Ovary (tissue), 7 donors: ENCODE measurements at regions not wholly inside any gene's neighbourhood (a gene's known extent, or its start where the extent isn't known, plus 50 kb on each side); places are given as distances from the start of the nearest gene placed in this dataset.

ENCODE experiments used
- DNase-seq, 5 donors: peaks; one replicate each; pipeline ENCODE4 v3.0.0-alpha.2; 2019 to 2020
- H3K27ac ChIP-seq, 2 donors: fragments of 200-600 bp; one replicate each; pipeline versions ENCODE4 v1.5.1 to v1.8.0; 2019 to 2022
- H3K27me3 ChIP-seq: fragments of 200-600 bp; one replicate; pipeline ENCODE4 v1.8.0; 2022
- H3K36me3 ChIP-seq: fragments of 200-600 bp; sonication (generic); one replicate; pipeline ENCODE4 v1.5.1; 2019
- H3K4me1 ChIP-seq: one replicate; pipeline ENCODE4 v1.8.1; 2013; ENCODE audit warnings: mild to moderate bottlenecking, moderate library complexity; ENCODE audit not compliant: insufficient read depth
- H3K4me3 ChIP-seq: fragments of 200-600 bp; sonication (generic); one replicate; pipeline ENCODE4 v1.5.1; 2017
- H3K9me3 ChIP-seq, 2 donors: fragments of 200-600 bp in 1 of 2; sonication (generic) in 1 of 2; one replicate each; pipeline versions ENCODE4 v1.5.1 to v1.8.1; 2013 to 2019; ENCODE audit warnings: mild to moderate bottlenecking in 1 of 2, moderate library complexity in 1 of 2
- EP300 ChIP-seq: sonication (generic); formaldehyde crosslinking; IDR thresholded peaks from one replicate; pipeline ENCODE4 v1.6.1; 2017; ENCODE audit warnings: antibody characterized with exemption
- POLR2A ChIP-seq: fragments of 450-650 bp; IDR thresholded peaks from one replicate; pipeline ENCODE4 v1.6.1; 2017; ENCODE audit warnings: antibody characterized with exemption, mild to moderate bottlenecking, moderate library complexity
- WGBS, 3 donors: extraction: QIAGEN DNeasy Blood & Tissue Kit in 1 of 3; methylation state at CpG; one replicate each; pipeline versions ENCODE4 v1.1.5 to v1.1.7; 2013 to 2017; 5-methylcytosine and 5-hydroxymethylcytosine counted together
- intact Hi-C, 4 donors: fragments of 100-400 bp; cut with DNase I; formaldehyde crosslinking; loops; one replicate each; pipeline versions ENCODE4 v1.11.0 to v1.15.1; 2022 to 2023
- TF ChIP-seq, protein P1 (sequence below), 3 donors: fragments of 450-650 bp in 2 of 3; fragments of 200-600 bp in 1 of 3; IDR thresholded peaks; one replicate each; pipeline versions ENCODE4 v1.5.1 to v1.8.0; 2016 to 2022; ENCODE audit warnings: antibody characterized with exemption in 3 of 3, mild to moderate bottlenecking in 1 of 3
- donor health status: DM: no; HTN: no; CAD: no; lungs with moderate emphysema.
- donor health status: DM: no; HTN: no; CAD: no.
- donor health status: Bipolar disorder and iron deficiency.
- donor health status: DM: no; HTN: no; CAD: no.
- donor health status: DM: yes; HTN: yes; CAD: no.

DNA sequence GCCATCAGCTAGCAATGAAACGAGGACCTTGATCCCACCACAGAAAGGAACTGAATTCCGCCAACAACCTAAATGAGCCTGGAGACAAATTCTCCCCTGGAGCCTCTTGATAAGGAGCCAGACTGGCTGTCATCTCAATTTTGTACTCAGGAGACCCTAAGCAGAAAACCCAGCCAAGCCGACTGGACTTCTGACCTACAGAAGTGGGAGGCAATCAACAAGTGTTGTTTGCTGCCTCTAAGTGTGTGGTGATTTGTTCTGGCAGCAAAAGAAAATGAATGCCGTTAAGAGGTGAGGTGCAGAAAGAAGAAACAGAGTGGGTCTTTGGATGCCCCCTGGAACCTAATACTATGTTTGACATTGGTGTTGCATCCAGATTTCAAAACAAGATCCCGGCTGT, 72.7 kb upstream of the SPATA31E1 start:
- 67 to 77% (median 69%) methylated on average over 5 of the region's 5 CpGs for WGBS, 3 donors
- H3K4me3 ChIP-seq, result no peak overlapping the region
- H3K27ac ChIP-seq, result no peak overlapping the region
- no peaks in the 10 kb centered on the region for H3K36me3 ChIP-seq
- no peak for TF ChIP-seq EP300
- TF ChIP-seq, protein P1, sequence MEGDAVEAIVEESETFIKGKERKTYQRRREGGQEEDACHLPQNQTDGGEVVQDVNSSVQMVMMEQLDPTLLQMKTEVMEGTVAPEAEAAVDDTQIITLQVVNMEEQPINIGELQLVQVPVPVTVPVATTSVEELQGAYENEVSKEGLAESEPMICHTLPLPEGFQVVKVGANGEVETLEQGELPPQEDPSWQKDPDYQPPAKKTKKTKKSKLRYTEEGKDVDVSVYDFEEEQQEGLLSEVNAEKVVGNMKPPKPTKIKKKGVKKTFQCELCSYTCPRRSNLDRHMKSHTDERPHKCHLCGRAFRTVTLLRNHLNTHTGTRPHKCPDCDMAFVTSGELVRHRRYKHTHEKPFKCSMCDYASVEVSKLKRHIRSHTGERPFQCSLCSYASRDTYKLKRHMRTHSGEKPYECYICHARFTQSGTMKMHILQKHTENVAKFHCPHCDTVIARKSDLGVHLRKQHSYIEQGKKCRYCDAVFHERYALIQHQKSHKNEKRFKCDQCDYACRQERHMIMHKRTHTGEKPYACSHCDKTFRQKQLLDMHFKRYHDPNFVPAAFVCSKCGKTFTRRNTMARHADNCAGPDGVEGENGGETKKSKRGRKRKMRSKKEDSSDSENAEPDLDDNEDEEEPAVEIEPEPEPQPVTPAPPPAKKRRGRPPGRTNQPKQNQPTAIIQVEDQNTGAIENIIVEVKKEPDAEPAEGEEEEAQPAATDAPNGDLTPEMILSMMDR (IDR thresholded peaks at IDR 0.05), result no peak
- TF ChIP-seq POLR2A, result no peak
- DNase-seq, result no peak
- no peaks in the 10 kb centered on the region for H3K9me3 ChIP-seq
- intact Hi-C loops, result loop anchor here in 3 of 4 donors (5.0 to 10.0 kb wide), 2 partner anchors 128 to 135 kb away; no protein-coding TSS in a partner anchor
- no peaks in the 10 kb centered on the region for H3K27me3 ChIP-seq
- H3K4me1 ChIP-seq, result no peaks in the 10 kb centered on the region

- no peaks in the 10 kb centered on the region for H3K9me3 ChIP-seq
- TF ChIP-seq EP300, result no peak
- TF ChIP-seq, protein P1 (IDR thresholded peaks at IDR 0.05), result no peak
- TF ChIP-seq POLR2A, result no peak
- intact Hi-C loops, result loop anchor here in 3 of 4 donors (5.0 to 10.0 kb wide), 2 partner anchors 128 to 136 kb away; no protein-coding TSS in a partner anchor
These were observed 71.9 kb upstream of the SPATA31E1 start for GRCh38 chr9:87810679-87811178.

GRCh38 chr9:87812375-87813118, 70.1 kb upstream of the SPATA31E1 start:
- Histone ChIP-seq H3K27ac (no peak overlapping the region), H3K27me3 (no peaks in the 10 kb centered on the region), H3K36me3 (no peaks in the 10 kb centered on the region), H3K4me3 (no peak overlapping the region), H3K9me3 (no peaks in the 10 kb centered on the region), H3K4me1 (no peaks in the 10 kb centered on the region)
- TF ChIP-seq, protein P1 (IDR thresholded peaks at IDR 0.05), result peak; percentile 27 to 83 (median 71)
- TF ChIP-seq EP300 (no peak), POLR2A (no peak)
- intact Hi-C loops, result loop anchor here (2.0 to 10.0 kb wide), 3 partner anchors 128 to 138 kb away; no protein-coding TSS in a partner anchor
- 35 to 45% (median 42%) methylated on average over 13 of the region's 13 CpGs for WGBS, 3 donors
- DNase-seq, result peak in 1 of 5 donors; percentile 51

More at GRCh38 chr9:87810679-87811178, 71.9 kb upstream of the SPATA31E1 start:
- Histone ChIP-seq H3K4me3 (no peak overlapping the region), H3K27me3 (no peaks in the 10 kb centered on the region), H3K36me3 (no peaks in the 10 kb centered on the region), H3K4me1 (no peaks in the 10 kb centered on the region), H3K27ac (no peak overlapping the region)
- no peak for DNase-seq
- 84 to 87% (median 86%) methylated on average over 5 of the region's 5 CpGs for WGBS, 3 donors

DNA sequence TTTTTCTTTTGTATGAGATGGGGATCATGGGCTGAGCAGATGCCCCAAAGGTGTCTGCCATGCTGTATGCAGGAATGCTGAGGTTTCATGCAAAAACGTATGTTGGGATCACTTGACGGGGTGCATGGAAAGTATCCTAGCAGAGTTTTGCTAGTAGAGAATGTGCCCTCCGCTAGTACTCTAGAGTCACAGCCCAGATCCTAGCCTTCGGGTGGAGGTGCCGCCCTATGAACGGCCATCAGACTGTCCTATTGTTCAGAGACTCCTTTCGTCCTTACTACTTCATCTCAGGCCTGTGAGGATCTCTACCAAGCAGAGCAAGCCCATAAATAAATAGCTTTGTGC, 69.6 kb upstream of the SPATA31E1 start:
- no peaks in the 10 kb centered on the region for H3K9me3 ChIP-seq
- intact Hi-C loops, result loop anchor here (2.0 to 10.0 kb wide), 3 partner anchors 128 to 138 kb away; no protein-coding TSS in a partner anchor
- no peaks in the 10 kb centered on the region for H3K36me3 ChIP-seq
- no peak overlapping the region for H3K4me3 ChIP-seq
- WGBS, 3 donors, result 67 to 71% (median 67%) methylated on average over 7 of the region's 7 CpGs
- no peaks in the 10 kb centered on the region for H3K27me3 ChIP-seq
- no peak overlapping the region for H3K27ac ChIP-seq
- TF ChIP-seq, protein P1 (IDR thresholded peaks at IDR 0.05), result no peak
- no peak for DNase-seq
- no peaks in the 10 kb centered on the region for H3K4me1 ChIP-seq
